Kidney epithelial cell (primary cell): ENCODE measurements at regions not wholly inside any gene's neighbourhood (a gene's known extent, or its start where the extent isn't known, plus 50 kb on each side); places are given as distances from the start of the nearest gene placed in this dataset.

ENCODE experiments used
- DNase-seq: peaks from one replicate; pipeline ENCODE4 v3.0.0-alpha.2; 2010; ENCODE audit warnings: low read depth
- H3K27me3 ChIP-seq: 2 replicates; pipeline ENCODE4 v1.6.0; 2011; ENCODE audit warnings: low read length; ENCODE audit not compliant: control insufficient read depth, insufficient read depth
- H3K36me3 ChIP-seq: 2 replicates; pipeline ENCODE4 v1.5.1; 2011; ENCODE audit warnings: low read length; ENCODE audit not compliant: control insufficient read depth, insufficient read depth
- H3K4me3 ChIP-seq: 2 replicates; pipeline ENCODE4 v1.5.1; 2011; ENCODE audit warnings: low read depth, mild to moderate bottlenecking, control low read depth, low read length
- TF ChIP-seq, protein P1 (sequence below): IDR thresholded peaks from 2 replicates; pipeline ENCODE4 v1.5.1; 2011; ENCODE audit warnings: mild to moderate bottlenecking, moderate library complexity, low read length, control low read depth, inconsistent platforms; ENCODE audit not compliant: insufficient read depth, poor library complexity, severe bottlenecking

DNA sequence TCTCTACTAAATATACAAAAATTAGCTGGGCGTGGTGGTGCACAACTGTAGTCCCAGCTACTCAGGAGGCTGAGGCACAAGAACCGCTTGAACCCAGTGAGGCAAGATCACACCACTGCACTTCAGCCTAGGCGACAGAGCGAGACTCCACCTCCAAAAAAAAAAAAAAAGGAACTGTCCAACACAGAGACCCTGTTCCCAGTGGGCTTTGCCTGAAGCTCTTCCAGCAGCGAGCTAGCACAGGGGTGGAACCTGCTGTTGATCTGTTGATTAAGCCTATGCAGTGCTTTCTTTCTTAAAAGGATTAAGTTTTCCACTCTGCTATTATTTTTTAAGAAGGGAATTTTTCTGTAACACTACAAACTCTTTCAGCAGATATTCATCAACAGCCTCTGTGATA is 171.0 kb upstream of the TUT7 start:
- DNase-seq, result no peak
- TF ChIP-seq, protein P1, sequence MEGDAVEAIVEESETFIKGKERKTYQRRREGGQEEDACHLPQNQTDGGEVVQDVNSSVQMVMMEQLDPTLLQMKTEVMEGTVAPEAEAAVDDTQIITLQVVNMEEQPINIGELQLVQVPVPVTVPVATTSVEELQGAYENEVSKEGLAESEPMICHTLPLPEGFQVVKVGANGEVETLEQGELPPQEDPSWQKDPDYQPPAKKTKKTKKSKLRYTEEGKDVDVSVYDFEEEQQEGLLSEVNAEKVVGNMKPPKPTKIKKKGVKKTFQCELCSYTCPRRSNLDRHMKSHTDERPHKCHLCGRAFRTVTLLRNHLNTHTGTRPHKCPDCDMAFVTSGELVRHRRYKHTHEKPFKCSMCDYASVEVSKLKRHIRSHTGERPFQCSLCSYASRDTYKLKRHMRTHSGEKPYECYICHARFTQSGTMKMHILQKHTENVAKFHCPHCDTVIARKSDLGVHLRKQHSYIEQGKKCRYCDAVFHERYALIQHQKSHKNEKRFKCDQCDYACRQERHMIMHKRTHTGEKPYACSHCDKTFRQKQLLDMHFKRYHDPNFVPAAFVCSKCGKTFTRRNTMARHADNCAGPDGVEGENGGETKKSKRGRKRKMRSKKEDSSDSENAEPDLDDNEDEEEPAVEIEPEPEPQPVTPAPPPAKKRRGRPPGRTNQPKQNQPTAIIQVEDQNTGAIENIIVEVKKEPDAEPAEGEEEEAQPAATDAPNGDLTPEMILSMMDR, result no peak
- Histone ChIP-seq H3K27me3 (peaks cover 3% of the 10 kb centered on the region), H3K4me3 (no peak overlapping the region), H3K36me3 (no peaks in the 10 kb centered on the region)

DNA sequence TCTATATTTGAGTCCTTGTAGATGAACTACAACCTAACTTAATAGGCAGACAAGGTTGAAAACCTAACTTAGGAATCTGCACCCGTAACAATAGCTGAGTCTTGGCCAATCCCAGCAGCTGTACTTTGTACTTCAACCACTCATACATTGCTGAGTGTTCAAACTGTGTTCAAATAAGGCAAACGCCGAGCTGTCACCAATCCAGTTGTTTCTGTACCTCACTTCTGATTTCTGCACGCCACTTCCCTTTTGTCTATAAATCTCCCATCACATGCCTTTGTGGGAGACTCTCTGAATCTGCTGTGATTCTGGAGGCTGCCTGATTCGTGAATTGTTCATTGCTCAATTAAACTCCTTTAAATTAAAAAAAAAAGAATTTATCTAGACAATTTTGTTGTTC is 167.8 kb upstream of the TUT7 start:
- TF ChIP-seq, protein P1, result no peak
- no peak overlapping the region for H3K4me3 ChIP-seq
- DNase-seq, result no peak
- peaks cover 3% of the 10 kb centered on the region for H3K27me3 ChIP-seq
- no peaks in the 10 kb centered on the region for H3K36me3 ChIP-seq

DNA sequence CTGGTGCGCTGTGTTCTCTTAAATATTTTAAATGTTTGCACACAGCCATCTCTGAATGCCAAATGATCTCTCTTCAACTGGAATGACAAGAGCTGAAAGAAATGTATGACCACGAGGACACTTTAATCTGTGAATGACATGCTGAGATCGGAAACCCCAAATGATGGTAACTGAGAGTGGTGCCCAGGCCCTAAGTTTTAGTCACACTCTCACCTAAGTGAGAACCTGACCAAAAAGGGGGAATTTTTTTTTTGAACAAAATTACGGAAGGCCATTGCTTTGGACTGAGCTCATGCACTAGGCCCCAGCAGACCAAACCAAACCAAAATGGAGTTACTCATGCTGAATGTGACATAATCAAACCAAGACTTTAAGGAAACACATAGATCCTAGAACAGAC is 167.1 kb upstream of the TUT7 start:
- no peak for DNase-seq
- Histone ChIP-seq H3K36me3 (no peaks in the 10 kb centered on the region), H3K4me3 (no peak overlapping the region), H3K27me3 (no peaks in the 10 kb centered on the region)
- TF ChIP-seq, protein P1, result no peak

DNA sequence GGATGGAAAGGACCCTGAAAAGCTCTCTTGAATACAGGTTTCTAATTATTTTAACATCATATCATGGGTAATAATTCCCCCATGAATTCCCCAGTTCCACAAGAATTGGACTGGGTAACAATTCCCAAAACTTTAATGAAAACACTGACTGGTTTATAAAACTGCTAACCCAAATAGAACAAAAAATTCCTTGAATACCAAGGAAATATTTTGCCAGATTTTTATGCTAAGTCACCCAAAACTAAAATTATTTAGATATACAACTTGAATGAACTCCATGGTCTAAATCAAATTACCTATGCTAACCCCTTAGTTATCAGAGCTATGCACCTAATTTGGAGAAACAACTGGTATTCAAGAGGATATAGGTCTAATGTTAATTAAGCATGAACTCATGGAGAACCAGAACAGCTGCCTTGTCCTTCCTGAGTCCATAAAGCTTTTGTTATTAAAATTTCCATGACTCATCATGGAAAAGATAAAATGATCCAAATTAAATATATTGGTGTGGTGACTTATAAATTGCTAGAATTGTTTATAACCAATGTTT is 164.9 kb upstream of the TUT7 start:
- no peaks in the 10 kb centered on the region for H3K27me3 ChIP-seq
- DNase-seq, result no peak
- no peak overlapping the region for H3K4me3 ChIP-seq
- TF ChIP-seq, protein P1, result no peak
- H3K36me3 ChIP-seq, result no peaks in the 10 kb centered on the region

DNA sequence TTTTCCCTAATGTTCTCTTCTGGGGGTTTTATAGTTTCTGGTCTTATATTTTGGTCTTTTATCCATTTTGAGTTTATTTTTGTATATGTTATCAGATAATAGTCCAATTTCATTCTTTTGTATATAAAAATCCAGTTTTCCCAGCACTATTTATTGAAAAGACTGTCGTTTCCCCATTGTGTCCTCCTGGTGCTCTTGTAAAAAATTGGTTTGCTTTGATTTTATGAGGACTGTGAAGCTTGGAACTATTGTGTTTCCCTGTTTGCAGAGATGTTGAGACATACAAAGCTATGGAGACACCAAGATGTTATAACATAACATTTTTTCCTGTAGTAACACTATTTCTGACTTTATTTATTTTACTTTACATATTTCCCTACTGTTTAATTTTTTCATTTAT is 163.3 kb upstream of the TUT7 start:
- no peaks in the 10 kb centered on the region for H3K36me3 ChIP-seq
- no peak for DNase-seq
- TF ChIP-seq, protein P1, result no peak

DNA sequence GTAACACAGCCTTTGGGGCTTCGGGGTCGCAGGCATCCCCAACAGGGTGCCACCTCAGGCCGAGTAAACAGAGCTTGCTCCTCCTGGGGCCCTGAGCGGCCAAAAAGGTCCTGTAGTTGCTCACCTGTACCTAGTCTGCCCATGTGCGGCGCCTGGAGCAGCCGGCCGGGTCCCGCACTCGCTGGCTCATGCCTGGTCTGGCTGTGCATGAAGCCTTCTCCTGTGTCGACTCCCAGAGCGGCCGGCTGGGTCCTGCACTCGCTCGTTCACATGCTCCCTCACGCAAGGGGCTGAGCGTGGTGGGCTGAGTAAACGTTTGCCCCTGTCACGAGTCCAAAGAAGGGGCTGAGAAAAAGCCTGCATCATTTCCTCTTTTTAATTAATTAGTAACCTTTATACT is 162.4 kb upstream of the TUT7 start:
- H3K36me3 ChIP-seq, result no peaks in the 10 kb centered on the region
- no peak for DNase-seq
- TF ChIP-seq, protein P1, result no peak
- no peaks in the 10 kb centered on the region for H3K27me3 ChIP-seq
- no peak overlapping the region for H3K4me3 ChIP-seq

More for the DNA sequence above, 163.3 kb upstream of the TUT7 start:
- H3K27me3 ChIP-seq, result no peaks in the 10 kb centered on the region
- H3K4me3 ChIP-seq, result no peak overlapping the region
